NCI-H526 (cell line): ENCODE measurements at regions not wholly inside any gene's neighbourhood (a gene's known extent, or its start where the extent isn't known, plus 50 kb on each side); places are given as distances from the start of the nearest gene placed in this dataset.
A peak's percentile ranks its signal among the peaks of the same experiment; 100 is the strongest.

Source experiments
- DNase-seq, 2 experiments: peaks; one replicate each; lab custom pipeline; 2025; lab: John Stamatoyannopoulos, UW

- no peak for DNase-seq
Measured at GRCh38 chr6:156190270-156190669, 586.9 kb upstream of the ARID1B start.

- DNase-seq, result no peak
Measured at GRCh38 chr6:156189714-156190113, 587.5 kb upstream of the ARID1B start.

DNA sequence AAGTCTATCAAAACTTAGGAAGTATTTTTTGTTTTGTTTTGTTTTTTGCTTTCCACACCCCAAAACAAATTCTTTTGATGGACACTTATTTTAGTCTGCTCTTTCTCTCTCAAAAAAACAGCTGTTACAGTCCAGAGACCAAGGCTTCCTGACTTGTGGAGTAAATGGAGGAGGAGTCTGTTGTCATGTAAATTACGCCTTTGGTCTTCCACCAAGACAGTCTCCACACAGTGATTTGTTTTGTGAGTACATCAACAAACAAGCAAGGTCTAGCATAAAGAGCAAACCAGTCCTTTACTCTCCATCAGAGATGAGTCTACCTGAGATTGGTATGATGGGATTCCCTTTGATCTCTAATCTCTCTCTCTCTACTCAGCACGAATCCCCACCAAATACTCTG, 588.0 kb upstream of the ARID1B start:
- DNase-seq, result no peak

DNA sequence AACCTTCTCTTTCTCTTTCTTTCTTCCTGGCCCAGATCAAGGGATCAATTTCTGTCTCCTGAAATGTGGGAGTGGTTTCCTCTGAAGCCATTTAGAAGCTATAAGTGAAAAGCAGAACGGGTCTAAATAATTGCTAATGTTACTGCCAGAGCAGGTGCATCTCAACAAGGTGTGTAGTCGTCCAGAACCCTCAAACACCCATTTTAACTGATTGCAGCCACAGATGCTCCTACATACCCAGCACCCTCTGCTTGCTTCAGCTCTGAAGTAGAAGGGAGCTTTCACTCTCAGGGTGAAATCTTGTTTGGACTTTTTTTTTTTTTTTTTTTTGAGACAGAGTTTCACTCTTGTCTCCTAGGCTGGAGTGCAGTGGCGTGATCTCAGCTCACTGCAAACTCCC, 592.1 kb upstream of the ARID1B start:
- DNase-seq, result no peak

GRCh38 chr6:156183678-156184077, 593.5 kb upstream of the ARID1B start:
- DNase-seq, result no peak

GRCh38 chr6:156182356-156182755, 594.8 kb upstream of the ARID1B start:
- DNase-seq, result no peak

DNA sequence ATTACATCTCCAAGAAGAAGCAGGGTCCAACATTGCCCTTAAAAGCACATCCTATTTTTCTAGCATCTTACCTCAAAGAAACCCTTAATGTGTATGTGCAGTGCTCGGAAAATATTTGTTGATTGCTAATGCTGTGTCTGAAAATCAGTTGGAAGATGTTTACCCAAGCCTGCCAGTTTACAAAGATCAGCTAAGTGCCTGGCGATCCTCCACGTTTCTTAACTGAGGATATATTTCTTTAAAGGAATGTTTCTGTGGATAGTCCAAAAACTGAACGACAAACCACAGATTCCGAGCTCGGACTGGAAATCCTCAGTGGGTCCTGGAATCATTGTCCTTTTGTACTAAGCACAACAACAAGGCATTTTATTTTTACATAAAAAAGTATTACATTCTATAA, 595.7 kb upstream of the ARID1B start:
- no peak for DNase-seq

GRCh38 chr6:156175971-156176421, 601.2 kb upstream of the ARID1B start:
- DNase-seq, result peak; percentile 87 to 91

DNA sequence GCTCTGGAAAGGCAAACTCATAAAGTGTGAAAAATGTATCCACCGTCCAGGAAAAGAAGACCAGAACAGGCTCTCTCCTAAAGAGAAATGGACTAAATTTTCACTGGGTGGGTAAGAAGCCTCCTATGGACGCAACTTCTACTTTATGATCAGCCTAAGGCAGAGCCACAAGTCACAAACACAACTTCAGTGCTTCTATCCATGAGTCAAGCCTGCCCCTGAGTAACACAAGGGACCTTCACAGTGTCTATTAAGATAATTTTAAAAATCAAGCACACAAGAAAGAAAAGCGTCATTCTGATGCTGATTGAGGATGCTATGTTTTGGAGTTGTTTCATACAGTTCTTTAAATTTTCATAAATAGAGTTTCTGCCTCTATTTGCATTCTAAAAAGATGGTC, 601.7 kb upstream of the ARID1B start:
- DNase-seq, result no peak

GRCh38 chr6:156174031-156174890, 602.9 kb upstream of the ARID1B start:
- DNase-seq, result no peak

DNA sequence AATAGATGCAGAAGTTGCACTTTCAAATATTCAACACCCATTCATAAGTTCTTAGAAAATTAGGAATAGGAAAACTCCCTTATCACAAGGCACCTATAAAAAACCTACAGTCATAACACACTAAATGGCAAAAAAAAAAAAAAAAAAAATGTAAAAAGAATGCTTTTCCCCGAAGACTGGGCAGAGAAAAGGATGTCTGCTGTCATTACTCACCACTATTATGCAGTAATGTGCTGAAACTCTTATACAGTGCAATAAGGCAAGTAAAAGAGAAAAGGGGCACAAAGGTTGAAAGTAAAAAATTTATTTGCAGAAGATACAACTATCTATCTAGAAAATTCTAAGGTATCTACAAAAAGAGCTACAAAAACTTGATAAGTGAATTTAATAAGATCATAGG, 607.8 kb upstream of the ARID1B start:
- no peak for DNase-seq

GRCh38 chr6:156167625-156168071, 609.5 kb upstream of the ARID1B start:
- no peak for DNase-seq

GRCh38 chr6:156167016-156167624, 610.1 kb upstream of the ARID1B start:
- DNase-seq, result no peak

- no peak for DNase-seq
Measured at GRCh38 chr6:156166093-156166492, 611.1 kb upstream of the ARID1B start.

- DNase-seq, result no peak
Measured at GRCh38 chr6:156164701-156165452, 612.3 kb upstream of the ARID1B start.

GRCh38 chr6:156163311-156163710, 613.9 kb upstream of the ARID1B start:
- peak; percentile 28 to 56 for DNase-seq

GRCh38 chr6:156161471-156161870, 615.7 kb upstream of the ARID1B start:
- DNase-seq, result no peak

DNA sequence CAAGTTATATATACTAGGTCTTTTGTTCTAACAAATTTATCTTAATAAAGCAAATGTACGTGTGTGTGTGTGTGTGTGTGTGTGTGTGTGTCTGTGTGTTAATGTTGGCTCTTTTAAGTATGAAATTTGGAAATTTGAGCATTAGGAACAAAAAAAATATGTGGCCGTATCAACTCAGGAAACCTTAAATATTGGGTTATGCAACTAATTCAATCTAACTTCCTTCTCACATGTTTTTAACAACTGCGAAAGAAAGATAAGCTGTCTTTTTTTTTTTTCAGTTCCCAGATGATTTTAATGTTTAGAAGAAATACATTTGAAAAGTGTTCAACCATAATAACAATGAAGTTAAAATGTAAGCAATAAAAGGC, 616.4 kb upstream of the ARID1B start:
- DNase-seq, result no peak

DNA sequence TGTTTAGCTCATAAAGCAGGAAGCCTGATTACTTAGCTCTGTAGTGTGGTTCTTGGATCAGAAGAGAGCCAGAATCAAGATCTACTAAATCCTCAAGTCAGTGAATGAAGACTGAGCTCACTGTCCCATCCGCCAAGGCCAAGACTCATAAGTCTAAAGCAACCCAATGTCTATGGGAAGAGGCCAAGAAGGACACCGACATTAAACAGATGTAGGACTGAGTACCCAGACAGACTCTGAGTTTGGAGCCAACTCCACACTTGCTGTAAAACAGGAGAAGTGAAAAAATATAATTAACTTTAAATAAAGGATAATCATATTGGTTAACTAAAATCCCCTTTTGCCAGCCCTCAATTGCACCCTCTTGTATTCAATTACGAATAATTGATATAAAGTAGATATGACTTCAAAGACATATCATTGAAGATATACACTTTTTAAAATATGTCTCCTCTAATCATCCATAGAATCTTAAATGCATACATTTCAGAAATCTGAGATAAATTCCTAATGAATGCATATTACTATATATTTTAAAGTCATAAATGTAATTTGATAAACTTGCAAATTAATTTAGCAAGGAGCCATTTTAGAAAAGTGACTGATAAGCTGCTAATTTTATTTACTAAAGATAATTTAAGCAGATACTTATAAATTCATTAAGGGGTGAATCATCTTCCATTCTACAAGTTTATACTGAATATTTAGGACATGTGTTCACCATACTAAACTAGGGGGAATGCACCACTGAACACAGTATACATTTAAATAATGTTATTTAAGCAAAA, 617.0 kb upstream of the ARID1B start:
- DNase-seq, result no peak

GRCh38 chr6:156154896-156155295, 622.3 kb upstream of the ARID1B start:
- no peak for DNase-seq

DNA sequence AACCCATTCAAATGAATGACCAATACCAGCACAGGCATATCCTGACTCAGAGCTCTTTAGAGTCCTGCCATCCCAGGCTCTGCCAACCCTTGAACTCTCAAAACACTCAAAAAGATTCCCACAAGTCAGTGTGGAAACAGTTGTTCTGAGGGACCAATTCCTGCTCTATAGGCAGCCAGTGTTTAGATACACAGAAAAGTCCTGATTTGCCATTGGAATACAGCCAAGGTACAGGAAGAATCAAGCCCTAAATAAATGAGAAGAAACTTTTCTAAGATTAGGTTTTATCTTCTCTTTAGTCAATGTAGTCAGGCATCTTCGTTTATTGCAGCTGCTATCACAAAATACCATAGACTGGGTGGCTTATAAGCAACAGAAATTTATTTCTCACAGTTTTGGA, 626.8 kb upstream of the ARID1B start:
- DNase-seq, result no peak

GRCh38 chr6:156146891-156147290, 630.3 kb upstream of the ARID1B start:
- peak in 1 of 2 experiments; percentile 10 for DNase-seq
